ENCODE measurements at regions not wholly inside any gene's neighbourhood (a gene's known extent, or its start where the extent isn't known, plus 50 kb on each side); places are given as distances from the start of the nearest gene placed in this dataset.

- BruUV-seq (replicated peaks), result no TSS peak
- DNase-seq (ENCODE audit: low read depth, low spot score) (no peak), ATAC-seq (no peak), FAIRE-seq (no peak)
- Histone ChIP-seq H3K4me3 (no peak overlapping the region), H3K4me1 (ENCODE audit: control insufficient read depth, insufficient read depth, low read length) (no peaks in the 10 kb centered on the region), H3K36me3 (ENCODE audit: control insufficient read depth in 2 of 2, insufficient read depth in 2 of 2, low read length in 1 of 2) (no peaks in the 10 kb centered on the region), H3K79me2 (ENCODE audit: control insufficient read depth, insufficient read depth, low read length) (no peaks in the 10 kb centered on the region), H3K27ac (ENCODE audit: control insufficient read depth, insufficient read depth) (no peak overlapping the region), H3K4me2 (ENCODE audit: control insufficient read depth, insufficient read depth) (no peak overlapping the region), H2AFZ (ENCODE audit: control insufficient read depth, low read depth, low read length) (no peak overlapping the region), H3K27me3 (replicated peaks in 1 of 2; ENCODE audit: control insufficient read depth in 2 of 2, insufficient read depth in 2 of 2, low read length in 1 of 2) (no peaks in the 10 kb centered on the region), H4K20me1 (ENCODE audit: control insufficient read depth, insufficient read depth) (no peaks in the 10 kb centered on the region), H3K9me3 (replicated peaks; ENCODE audit: control insufficient read depth, insufficient read depth, low read length) (no peaks in the 10 kb centered on the region), H3K9ac (ENCODE audit: control insufficient read depth, insufficient read depth, low read length) (no peak overlapping the region)
- TF ChIP-seq HCFC1 (IDR thresholded peaks at IDR 0.05; ENCODE audit: low read length) (no peak), RFX5 (IDR thresholded peaks at IDR 0.05; ENCODE audit: low read depth, low read length) (no peak), PAX5 (IDR thresholded peaks at IDR 0.05; ENCODE audit: borderline replicate concordance, low read depth, low read length) (no peak), SIN3A (IDR thresholded peaks at IDR 0.05; ENCODE audit: low read depth, low read length) (no peak), SIX5 (IDR thresholded peaks at IDR 0.05; ENCODE audit: low read depth, low read length, severe bottlenecking) (no peak), ATF7 (IDR thresholded peaks at IDR 0.05; ENCODE audit: low read depth) (no peak), CHD4 (IDR thresholded peaks at IDR 0.05) (no peak), ELK1 (IDR thresholded peaks at IDR 0.05; ENCODE audit: low read depth, low read length) (no peak), CEBPZ (IDR thresholded peaks at IDR 0.05; ENCODE audit: low read depth, low read length) (no peak), ASH2L (IDR thresholded peaks at IDR 0.05; ENCODE audit: borderline replicate concordance, low read depth) (no peak), NRF1 (conservative IDR thresholded peaks at IDR 0.05; ENCODE audit: low read depth, low read length) (no peak), RAD51 (IDR thresholded peaks at IDR 0.05) (no peak), YBX1 (IDR thresholded peaks at IDR 0.05) (no peak), SUZ12 (IDR thresholded peaks at IDR 0.05; ENCODE audit: unreplicated experiment) (no peak), GATAD2B (conservative IDR thresholded peaks at IDR 0.05; ENCODE audit: low read depth) (no peak)
- ChIA-PET SMC1A (ENCODE audit: uncharacterized antibody, unreplicated experiment) (no interaction called here), POLR2A (no interaction called here), CTCF (interaction anchor here (0.8 kb wide), 1 partner anchor 9 kb away, joined by 3 read pairs; no protein-coding TSS in a partner anchor), RAD21 (ENCODE audit: unreplicated experiment) (no interaction called here)
- in situ Hi-C loops (cut with MboI) (no loop called here), intact Hi-C loops (cut with micrococcal nuclease; ENCODE audit: unreplicated experiment) (no loop called here)
- WGBS (ENCODE audit: insufficient coverage, insufficient replicate concordance, low lambda C conversion rate, missing lambda C conversion rate), result 0% methylated on average over 4 of the region's 4 CpGs
These were observed 123.9 kb upstream of the SRD5A2 start for GRCh38 chr2:31704561-31705212.

Measured in GM12878 (cell line).